ENCODE measurements at regions not wholly inside any gene's neighbourhood (a gene's known extent, or its start where the extent isn't known, plus 50 kb on each side); places are given as distances from the start of the nearest gene placed in this dataset.

GRCh38 chr18:24704946-24705630 is 244.7 kb downstream of the HRH4 start:
- Mint-ChIP-seq H3K36me3 (ENCODE audit: low read depth) (no peaks in the 10 kb centered on the region), H3K4me1 (peaks cover 16% of the 10 kb centered on the region), H3K27me3 (ENCODE audit: low read depth) (no peaks in the 10 kb centered on the region), H3K9me3 (peaks cover 18% of the 10 kb centered on the region), H3K27ac (peak overlapping the region in 1 of 3 experiments; percentile 27), H3K4me3 (no peak overlapping the region)
- TF ChIP-seq, protein P1, sequence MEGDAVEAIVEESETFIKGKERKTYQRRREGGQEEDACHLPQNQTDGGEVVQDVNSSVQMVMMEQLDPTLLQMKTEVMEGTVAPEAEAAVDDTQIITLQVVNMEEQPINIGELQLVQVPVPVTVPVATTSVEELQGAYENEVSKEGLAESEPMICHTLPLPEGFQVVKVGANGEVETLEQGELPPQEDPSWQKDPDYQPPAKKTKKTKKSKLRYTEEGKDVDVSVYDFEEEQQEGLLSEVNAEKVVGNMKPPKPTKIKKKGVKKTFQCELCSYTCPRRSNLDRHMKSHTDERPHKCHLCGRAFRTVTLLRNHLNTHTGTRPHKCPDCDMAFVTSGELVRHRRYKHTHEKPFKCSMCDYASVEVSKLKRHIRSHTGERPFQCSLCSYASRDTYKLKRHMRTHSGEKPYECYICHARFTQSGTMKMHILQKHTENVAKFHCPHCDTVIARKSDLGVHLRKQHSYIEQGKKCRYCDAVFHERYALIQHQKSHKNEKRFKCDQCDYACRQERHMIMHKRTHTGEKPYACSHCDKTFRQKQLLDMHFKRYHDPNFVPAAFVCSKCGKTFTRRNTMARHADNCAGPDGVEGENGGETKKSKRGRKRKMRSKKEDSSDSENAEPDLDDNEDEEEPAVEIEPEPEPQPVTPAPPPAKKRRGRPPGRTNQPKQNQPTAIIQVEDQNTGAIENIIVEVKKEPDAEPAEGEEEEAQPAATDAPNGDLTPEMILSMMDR (IDR thresholded peaks at IDR 0.05; ENCODE audit: unreplicated experiment in 3 of 3) = no peak

DNA sequence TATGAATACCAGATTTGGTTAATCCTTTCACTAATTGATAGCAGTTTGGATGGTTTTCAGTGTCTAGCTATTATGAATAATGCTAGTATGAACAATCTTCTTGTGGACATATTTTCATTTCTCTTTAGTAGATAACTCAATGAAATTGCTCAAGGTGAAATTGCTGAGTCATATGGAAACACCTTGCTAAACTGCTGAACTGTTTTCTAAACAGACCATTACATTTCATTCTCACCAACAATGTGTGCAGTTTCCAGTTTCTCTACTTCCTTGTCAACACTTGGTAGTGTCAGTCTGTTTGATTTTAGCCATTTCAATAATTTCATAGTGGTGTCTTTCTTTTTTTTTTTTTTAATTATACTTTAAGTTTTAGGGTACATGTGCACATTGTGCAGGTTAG is 250.0 kb downstream of the HRH4 start:
- Mint-ChIP-seq H3K4me1 (peaks cover 7% of the 10 kb centered on the region), H3K4me3 (no peak overlapping the region), H3K9me3 (peaks cover 6% of the 10 kb centered on the region), H3K36me3 (ENCODE audit: low read depth) (no peaks in the 10 kb centered on the region), H3K27me3 (ENCODE audit: low read depth) (no peaks in the 10 kb centered on the region), H3K27ac (no peak overlapping the region)
- TF ChIP-seq, protein P1 (IDR thresholded peaks at IDR 0.05; ENCODE audit: unreplicated experiment in 3 of 3) = no peak

- TF ChIP-seq, protein P1 (IDR thresholded peaks at IDR 0.05; ENCODE audit: unreplicated experiment in 3 of 3) = no peak
- H3K36me3 Mint-ChIP-seq (ENCODE audit: low read depth) = peaks cover 4% of the 10 kb centered on the region
- H3K4me3 Mint-ChIP-seq = no peak overlapping the region
- peaks cover 13% of the 10 kb centered on the region for H3K9me3 Mint-ChIP-seq
- no peaks in the 10 kb centered on the region for H3K4me1 Mint-ChIP-seq
- H3K27me3 Mint-ChIP-seq (ENCODE audit: low read depth) = no peaks in the 10 kb centered on the region
- no peak overlapping the region for H3K27ac Mint-ChIP-seq
Measured at GRCh38 chr18:24719791-24720190, 259.4 kb downstream of the HRH4 start.

DNA sequence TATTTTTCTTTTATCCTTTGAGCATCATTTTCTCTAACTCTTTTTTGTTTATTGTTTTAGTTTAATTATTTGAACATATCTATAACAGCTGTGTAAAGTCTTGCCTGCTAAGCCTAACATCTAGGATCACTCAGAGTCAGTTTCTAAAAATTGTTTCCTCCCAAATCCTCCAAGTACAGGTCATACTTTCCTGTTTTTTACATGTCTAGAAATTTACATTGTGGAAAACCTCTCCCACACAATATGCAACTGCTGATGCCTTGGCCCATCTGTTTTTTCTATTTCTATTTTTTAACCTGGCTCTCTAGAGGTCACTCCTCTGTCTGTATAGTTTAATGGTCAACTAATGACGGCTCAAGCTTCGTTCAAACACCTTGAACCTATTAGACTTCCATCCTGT is 261.0 kb downstream of the HRH4 start:
- Mint-ChIP-seq H3K27me3 (ENCODE audit: low read depth) (no peaks in the 10 kb centered on the region), H3K4me3 (no peak overlapping the region), H3K9me3 (peaks cover 13% of the 10 kb centered on the region), H3K36me3 (ENCODE audit: low read depth) (peaks cover 4% of the 10 kb centered on the region), H3K27ac (peak overlapping the region in 1 of 3 experiments; percentile 15), H3K4me1 (peaks cover 10% of the 10 kb centered on the region)
- TF ChIP-seq, protein P1 (IDR thresholded peaks at IDR 0.05; ENCODE audit: unreplicated experiment in 3 of 3) = no peak

GRCh38 chr18:24725644-24726415 is 265.4 kb downstream of the HRH4 start:
- Mint-ChIP-seq H3K36me3 (ENCODE audit: low read depth) (peaks cover 2% of the 10 kb centered on the region), H3K9me3 (peaks cover 8% of the 10 kb centered on the region), H3K27me3 (ENCODE audit: low read depth) (peaks cover 15% of the 10 kb centered on the region), H3K4me1 (peaks cover 20% of the 10 kb centered on the region), H3K27ac (peak overlapping the region in 1 of 3 experiments; percentile 20), H3K4me3 (no peak overlapping the region)
- TF ChIP-seq, protein P1 (IDR thresholded peaks at IDR 0.05; ENCODE audit: unreplicated experiment in 3 of 3) = no peak
